GM18858 (cell line): ENCODE measurements at regions not wholly inside any gene's neighbourhood (a gene's known extent, or its start where the extent isn't known, plus 50 kb on each side); places are given as distances from the start of the nearest gene placed in this dataset.

Source experiments
- ATAC-seq: cut with Tn5 transposase; IDR thresholded peaks from one replicate; pipeline ENCODE4 v1.9.1; 2021; ENCODE audit not compliant: unreplicated experiment

DNA sequence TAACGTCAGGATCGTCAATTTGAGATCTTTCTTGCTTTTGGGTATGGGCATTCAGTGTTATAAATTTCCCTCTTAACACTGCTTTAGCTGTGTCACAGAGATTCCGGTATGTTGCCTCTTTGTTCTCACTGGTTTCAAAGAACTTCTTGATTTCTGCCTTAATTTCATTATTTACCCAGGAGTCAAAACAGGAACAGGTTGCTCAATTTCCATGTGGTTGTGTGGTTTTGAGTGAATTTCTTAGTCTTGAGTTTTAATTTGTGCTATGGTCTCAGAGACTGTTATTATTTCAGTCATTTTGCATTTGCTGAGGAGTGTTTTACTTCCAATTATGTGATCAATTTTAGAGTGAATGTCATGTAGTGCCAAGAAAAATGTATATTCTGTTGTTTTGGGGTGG, 153.1 kb downstream of the PCDH17 start:
- ATAC-seq: no peak

DNA sequence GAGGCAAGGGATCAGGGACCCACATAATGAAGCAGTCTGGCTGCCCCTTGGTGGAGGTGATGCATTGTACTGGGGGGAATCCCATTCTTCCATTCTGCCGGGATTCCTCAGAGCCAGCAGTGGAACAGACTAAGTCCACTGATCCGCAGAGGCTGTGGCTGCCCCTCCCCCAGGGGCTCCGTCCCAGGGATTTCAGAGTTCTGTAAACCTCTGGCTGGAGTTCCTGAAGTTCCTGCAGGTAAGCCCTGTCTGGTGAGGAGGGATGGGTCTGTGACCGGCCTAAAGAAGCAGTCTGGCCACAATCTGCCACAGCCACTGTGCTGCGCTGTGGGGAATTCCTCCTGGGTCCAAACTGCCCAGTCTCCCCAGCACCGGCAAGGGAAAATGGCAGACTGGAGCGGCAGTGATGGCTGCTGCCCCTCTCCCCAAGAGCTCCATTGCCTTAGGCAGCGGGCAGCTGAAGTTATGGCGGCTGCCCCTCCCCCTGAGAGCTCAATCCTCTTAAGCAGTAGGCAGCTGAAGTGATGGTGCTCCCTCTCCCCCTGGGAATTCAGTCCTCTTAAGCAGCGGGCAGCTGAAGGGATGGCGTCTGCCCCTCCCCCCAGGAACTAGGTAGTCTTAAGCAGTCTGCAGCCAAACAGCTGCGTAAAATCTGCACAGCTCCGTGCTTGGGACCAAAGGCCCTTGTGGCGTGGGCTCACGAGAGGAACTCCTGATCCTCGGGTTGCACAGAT, 155.7 kb downstream of the PCDH17 start:
- ATAC-seq: no peak

DNA sequence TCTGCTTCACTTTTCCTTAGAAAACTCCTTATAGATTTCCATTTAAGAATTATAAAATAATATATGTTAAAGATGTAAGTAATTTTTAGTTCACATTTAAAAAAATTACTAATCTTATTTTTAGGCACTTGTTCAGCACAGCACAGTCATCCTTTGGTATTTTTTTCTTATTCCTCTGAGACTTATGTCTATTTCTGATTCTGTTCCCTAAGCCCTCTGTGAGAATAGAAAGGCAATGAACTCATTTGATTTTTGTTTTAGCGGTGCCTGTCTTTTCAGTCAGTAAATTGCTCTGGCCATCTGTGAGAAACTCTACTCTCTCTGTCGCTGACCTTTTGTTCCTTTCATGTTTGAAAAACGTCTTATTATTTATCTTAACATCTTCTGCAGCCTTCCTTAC, 168.1 kb downstream of the PCDH17 start:
- no peak for ATAC-seq

DNA sequence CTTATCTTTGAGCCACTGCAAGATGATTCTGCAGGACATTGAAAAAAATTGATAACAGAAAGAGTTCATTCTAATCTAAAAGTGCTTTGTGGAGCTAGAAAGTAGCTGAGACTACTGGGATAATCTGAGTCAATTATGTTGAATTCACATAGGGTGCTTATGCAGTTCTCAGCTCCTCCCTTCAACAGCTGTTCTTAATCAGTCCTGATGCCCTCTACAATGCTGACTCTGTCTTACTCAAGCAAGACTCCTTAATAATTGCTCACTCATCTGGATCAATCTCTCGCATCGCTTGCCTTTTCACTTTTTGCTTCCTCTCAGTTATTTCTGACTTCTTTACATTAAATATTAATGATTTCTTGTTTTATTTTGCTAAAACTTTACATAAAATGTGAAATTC, 182.1 kb downstream of the PCDH17 start:
- no peak for ATAC-seq

DNA sequence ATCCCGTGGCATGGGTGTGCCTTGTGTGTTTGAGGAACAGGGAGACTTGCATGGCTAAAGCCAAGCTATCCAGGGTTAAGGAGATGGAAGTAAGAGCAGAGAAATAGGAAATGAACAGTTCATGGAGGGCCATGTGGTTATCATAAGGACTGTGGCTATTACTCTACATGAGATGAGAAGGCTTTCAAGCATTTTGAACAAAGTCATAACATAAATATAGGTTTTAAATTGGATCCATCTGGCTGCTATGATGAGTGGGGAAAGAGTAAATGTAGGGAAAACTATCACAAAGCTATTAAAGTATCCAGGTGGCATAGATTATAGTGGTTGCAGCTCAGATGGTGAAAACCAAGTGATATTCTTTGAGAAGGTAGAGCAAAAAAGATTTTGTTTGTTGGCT, 184.1 kb downstream of the PCDH17 start:
- no peak for ATAC-seq

DNA sequence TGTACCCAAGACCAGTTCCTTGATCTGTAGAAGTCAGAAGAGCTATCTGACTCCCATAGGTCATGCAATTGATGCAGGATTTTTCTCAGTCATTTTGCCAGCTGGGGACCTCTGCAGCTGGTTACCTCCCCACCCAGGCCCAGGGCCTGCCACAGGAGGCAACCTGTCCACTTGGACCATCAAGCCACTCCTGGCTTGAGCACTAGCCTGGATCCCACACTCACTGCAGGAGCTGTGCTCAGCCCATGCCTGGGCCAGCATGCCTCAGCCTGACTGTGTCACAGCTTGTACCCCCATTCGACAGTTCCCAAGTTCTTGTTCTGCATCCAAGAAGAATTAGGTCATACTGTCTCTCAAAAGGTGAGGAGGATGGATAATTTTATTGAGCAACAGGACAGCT, 189.4 kb downstream of the PCDH17 start:
- no peak for ATAC-seq

DNA sequence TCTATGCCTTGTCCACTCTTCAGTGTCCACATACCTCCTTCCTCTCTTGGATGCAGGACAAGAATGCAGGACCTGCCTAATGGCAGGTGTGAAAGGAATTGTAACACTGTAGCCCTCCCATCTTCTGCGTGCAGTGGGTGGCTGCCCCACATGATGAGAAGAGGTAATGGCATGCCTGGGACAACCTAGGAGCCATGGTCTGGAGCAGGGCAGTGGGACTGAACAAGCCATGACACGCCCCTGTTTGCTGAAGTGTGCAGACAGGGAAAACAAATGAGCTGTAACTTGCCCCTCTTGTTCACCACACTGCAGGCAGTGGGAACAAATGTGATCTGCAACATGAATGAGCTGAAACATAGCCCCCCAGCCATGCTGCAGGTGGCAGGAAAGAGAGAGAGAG, 192.2 kb downstream of the PCDH17 start:
- no peak for ATAC-seq

DNA sequence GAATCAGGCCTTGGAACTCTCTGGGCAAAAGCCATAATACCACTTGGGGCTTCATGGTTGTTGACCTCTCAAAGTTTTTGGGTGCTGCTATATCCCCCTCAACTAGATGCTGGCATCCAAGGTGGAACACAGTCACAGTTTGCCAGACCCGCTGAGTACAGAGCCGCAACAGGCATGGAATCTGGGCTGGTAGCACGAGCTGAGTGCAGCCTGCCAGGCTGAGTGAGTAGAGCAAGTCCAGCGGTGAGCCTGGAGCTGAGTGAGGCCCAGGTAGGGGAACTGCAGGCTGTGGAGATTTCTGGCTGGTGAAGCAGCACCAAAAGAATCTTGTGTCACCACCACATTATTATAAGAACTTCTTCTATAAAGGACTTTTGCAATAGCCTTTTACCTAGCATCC, 192.6 kb downstream of the PCDH17 start:
- ATAC-seq: no peak

DNA sequence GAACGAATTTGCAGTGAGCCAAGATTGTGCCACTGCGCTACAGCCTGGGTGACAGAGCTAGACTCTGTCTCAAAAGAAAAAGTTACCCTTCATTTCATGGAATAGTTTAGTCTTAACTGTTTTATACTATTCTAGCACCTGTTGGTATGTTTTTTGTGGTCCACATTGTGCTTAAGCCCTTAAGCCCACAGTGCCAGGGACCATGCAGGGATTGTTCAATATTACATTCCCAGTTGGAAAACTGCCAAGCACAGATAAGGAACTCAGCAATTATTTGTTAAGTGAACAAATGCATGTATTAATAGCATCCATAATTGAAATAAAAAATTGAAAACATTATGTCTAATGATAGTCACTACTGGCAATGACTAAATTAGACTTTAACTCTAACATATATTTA, 193.5 kb downstream of the PCDH17 start:
- ATAC-seq: no peak

DNA sequence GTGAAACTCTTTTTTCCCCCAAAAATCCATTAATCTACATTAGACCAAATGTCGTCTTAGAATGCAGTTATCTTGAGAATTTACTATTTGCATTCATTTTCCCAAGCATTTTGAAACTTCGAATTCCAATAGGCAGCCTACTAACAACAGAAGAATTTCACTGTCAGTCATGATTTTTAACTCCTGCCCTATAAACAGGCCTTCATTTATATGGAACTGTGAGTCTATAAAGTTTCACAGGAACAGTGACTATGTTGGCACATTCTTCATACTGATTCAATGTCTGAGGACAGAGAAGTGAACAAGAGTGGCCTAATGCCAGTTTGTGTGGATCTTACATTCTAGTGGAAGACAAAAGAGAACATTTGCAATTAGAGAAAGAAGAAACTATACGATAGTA, 198.0 kb downstream of the PCDH17 start:
- no peak for ATAC-seq

DNA sequence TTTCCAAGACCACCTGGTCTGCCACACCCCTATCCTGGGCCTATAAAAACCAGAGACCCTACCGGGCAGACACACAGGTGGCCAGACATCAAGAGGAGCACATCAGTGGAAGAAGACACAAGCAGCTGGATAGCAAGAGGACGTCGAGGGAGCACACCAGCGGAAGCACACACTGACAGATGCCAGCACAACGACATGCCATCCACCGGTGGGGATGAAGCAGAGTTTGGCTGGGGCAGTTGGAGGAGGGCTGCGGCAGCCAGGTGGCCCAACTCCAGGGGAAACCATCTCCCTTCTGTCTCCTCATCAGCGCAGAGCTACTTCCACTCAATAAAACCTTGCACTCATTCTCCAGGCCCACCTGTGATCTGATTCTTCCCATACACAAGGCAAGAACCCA, 200.6 kb downstream of the PCDH17 start:
- no peak for ATAC-seq

DNA sequence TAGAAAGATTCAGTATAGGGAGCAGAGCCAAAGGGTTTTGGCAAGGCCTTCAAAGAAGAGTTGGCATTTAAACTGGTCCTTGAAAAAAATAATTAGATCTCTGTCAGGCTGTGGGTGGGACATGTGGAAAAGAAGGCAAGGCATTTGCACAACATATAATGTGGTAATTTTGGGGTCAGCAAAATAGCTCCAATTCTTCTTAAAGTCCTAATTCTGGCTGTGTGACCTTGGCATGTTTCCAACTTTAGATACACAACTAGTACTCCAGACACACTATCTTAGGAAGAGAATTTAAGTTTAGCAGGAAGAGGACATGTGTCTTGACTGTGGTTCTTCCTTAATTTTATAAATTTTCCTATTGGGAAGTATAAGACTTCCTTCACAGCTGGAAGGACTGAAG, 206.3 kb downstream of the PCDH17 start:
- ATAC-seq: no peak

DNA sequence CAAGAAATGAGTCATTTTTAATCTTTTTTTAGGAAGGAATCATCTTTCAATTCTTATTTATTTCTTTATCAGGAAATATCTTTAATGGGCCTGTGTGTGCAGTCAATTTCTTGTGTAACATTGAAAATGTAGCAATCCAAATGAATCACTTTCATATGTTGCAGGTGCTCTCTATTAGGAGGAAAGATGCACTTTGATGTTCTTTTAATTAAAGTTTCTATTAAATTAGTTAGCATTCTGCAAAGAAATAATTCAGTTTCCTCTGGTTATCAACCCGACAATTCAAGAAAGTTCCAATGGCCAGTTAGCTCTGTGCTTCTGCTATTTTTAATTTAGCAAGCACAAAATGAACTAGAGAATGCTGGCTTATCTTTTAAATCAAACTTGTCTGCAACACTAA, 212.0 kb downstream of the PCDH17 start:
- ATAC-seq: no peak

DNA sequence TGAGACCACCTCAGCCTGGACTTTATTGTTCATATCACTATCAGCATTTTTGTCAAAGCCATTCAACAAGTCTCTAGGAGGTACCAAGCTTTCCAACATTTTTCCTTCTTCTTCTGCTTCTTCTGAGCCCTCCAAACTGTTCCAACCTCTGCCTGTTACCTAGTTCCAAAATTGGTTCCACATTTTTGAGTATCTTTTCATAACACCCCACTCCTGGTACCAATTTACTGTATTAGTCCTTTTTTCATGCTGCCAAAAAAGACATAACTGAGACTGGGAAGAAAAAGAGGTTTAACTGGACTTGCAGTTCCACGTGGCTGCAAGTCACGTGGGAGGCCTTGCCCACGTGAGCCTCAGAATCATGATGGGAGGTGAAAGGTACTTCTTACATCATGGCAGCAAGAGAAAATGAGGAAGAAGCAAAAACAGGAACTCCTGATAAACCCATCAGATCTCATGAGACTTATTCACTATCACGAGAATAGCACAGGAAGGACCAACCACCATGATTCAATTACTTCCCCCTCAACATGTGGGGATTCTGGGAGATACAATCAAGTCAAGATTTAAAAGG, 215.1 kb downstream of the PCDH17 start:
- ATAC-seq: no peak

DNA sequence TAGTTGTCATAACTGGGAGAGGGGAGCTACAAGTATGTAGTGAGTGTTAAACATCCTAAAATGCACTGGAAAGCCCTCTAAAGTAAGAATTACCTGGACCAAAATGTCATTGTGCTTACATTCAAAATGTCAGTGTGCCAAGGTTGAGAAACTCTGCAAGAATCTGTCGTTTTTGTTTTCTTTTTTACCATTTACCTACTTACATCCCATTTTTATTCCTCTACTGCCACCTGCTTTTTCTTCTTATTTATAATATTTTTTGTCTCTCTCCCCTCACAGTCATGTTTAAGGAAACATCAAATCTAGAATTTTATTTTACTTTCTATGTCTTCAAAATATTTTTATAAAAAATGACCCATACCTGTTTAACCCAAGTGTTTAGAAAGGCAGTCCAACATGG, 226.4 kb downstream of the PCDH17 start:
- ATAC-seq: no peak

DNA sequence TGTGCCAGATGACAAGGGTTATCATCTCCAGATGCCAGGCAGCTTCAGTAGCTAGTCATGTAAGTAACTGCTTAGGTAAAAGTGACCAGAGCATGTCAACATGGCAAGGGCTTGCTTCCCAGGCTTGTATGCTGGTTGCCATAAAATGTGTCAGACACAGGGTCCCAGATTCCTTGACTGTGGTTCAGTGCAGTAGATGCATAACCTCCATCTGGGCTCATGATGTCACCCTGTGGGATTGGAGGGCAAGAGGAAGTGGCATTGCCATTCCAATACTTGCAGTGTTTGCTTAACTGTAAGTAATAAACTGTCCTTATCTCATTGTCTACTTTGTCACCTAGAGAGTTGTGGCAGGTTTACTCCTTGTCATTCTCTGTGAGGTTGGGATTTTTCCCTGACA, 226.8 kb downstream of the PCDH17 start:
- no peak for ATAC-seq

DNA sequence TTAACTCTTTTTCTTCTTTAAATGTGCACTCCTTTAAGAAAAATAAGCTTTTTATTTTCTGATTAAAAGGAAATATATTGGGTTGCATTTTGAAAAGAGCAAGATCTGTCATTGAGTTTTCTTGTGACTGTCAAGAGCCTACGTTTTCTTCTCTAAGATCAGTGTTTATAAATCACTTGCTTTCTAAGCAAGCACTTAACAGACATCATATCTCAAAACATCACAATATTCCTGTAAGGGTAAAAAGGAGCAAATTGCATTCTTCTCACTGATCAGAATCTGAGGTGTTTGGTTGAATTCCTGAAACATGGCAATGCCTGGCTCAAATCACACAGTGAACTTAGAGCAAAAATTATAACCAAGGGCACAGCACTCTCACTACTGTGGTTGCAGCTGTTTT, 231.3 kb downstream of the PCDH17 start:
- no peak for ATAC-seq

DNA sequence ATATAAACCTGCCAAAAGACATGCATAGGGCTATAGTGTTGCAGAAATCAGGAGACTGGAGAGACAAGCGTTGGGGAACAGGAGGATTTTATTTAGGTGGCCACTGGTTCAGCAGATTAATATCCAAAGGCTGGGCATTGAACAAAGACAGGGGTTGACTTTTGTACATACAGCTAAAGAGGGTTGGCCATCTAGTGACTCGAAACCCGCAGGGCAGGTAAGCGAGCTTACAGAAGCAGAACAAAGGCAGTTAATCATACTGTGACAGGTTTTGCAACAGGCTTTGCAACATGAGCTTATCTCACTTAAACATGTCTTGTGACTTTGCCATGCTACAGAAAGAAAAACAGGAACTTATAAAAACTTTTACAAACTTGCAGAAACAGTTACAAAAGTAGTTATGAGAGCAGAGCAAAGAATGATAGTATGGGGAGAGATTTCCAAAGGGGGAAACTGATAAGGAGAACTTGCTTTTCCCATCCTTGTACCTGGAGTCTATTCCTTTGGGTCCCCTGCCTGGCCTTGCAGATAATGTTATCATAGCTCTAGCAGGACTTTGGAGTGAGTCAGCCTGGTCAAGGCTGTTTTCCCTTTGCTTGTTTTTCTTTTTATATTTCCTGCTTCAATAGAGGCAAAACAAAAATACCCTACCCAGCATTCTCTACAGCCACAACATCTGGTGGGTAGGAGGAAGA, 234.2 kb downstream of the PCDH17 start:
- ATAC-seq: no peak

DNA sequence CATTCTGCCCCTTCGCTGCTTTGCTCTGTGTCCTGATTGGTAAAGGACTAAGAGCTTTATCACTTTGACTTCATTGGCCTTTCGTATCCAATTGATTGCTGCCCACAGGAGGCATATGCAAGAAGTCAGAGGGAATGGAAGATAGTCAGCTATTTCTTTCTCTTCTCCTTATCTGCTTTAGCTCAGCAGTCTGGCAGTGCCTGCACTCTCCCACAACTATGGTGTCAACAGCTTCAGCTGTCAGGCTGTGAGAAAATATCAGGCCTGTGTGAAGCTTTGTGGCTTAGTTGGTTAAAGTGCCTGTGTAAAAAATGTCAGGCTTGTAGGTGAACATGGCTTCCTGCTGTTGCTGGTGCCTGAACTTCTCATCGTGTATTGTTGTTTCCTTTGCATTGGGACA, 243.0 kb downstream of the PCDH17 start:
- no peak for ATAC-seq

DNA sequence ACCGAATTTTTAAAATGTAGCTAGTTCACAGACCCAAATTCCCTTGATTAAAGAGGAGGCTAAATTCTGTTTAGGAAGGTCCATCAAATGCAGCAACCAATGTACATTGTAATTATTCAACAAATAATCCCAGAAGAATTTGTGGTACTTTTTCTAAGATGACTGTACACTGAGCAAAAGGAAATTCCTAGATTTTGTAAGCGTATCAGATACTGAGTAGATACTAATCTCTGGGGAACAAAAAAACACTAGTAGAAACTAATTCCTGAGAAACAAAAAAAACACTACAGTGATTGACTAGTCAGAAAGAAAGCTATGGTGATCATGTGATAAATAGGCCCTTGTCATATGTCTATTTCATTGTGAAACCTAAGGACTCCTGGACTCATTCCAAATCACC, 246.1 kb downstream of the PCDH17 start:
- ATAC-seq: no peak

DNA sequence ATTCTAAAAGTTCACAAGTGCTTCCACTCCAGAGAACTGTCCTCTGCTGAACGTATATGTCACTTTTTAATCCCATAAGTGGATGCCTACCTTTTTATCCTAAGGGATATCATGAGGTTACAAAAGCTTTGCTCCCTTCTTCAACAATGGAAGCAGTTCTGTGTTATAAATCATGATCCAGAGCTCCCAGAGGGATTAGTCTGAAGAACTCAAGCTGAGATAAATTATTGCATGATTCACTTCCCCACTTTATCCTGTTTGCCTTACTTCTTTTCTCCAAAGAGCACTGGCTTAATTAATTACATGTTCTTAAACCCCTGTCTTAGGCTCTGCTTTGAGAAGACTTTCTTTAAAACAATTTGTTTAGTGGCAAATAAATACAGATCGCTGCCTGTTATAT, 246.7 kb downstream of the PCDH17 start:
- no peak for ATAC-seq

DNA sequence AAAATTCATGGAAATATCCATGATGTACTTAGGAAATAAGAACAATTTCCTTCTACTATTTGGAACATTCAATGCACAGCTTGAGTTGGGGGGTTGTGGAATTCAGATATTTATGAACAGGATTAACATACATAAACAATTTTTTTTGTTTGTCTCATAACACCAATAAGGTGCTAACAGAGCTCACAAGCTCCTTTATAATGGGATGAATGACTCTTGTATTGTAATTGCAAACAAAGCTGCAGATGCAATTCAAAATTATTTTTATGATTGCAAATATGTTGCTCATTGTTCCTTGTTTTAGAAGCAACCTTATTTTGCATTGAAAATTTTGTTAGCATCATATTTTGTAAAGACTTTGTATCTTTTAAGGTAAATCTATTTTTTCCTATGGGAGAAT, 265.7 kb downstream of the PCDH17 start:
- no peak for ATAC-seq

DNA sequence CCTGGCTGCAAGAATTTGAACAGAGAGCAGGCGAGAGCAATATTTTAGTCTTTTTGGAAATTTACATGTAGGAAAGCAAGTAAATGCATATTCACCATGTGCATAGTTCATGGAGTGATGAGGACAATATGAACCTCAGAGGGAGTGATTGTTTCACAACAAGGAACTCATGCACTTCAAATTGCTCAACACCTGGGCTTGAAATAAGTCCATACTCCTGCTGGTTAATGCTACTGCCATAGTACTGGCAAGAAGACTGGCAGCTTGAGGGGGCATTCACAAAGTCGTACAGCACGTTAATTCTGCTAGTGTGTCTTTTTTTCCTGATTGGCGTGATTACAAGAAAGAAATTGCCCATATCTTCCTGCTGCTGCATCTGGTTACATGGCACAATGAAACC, 267.6 kb downstream of the PCDH17 start:
- ATAC-seq: no peak
